ENCODE measurements at regions not wholly inside any gene's neighbourhood (a gene's known extent, or its start where the extent isn't known, plus 50 kb on each side); places are given as distances from the start of the nearest gene placed in this dataset.

- POLR2A ChIA-PET = no interaction called here
- ATAC-seq (no peak), DNase-seq (no peak)
- H3K36me3 Mint-ChIP-seq (ENCODE audit: low read depth) = no peaks in the 10 kb centered on the region
- CTCF ChIA-PET = no interaction called here
- no peaks in the 10 kb centered on the region for H3K27me3 Mint-ChIP-seq (ENCODE audit: low read depth)
- H3K9me3 Mint-ChIP-seq (ENCODE audit: insufficient read depth) = no peaks in the 10 kb centered on the region
- H3K4me3 Mint-ChIP-seq = no peak overlapping the region
- H3K27ac Mint-ChIP-seq = no peak overlapping the region
- H3K4me1 Mint-ChIP-seq (ENCODE audit: low read depth) = no peaks in the 10 kb centered on the region
Observed at GRCh38 chr9:73541923-73542322, 390.3 kb downstream of the ANXA1 start.

GRCh38 chr9:73543727-73544126 lies 392.1 kb downstream of the ANXA1 start:
- Mint-ChIP-seq H3K4me1 (ENCODE audit: low read depth) (no peaks in the 10 kb centered on the region), H3K9me3 (ENCODE audit: insufficient read depth) (no peaks in the 10 kb centered on the region), H3K4me3 (no peak overlapping the region), H3K27me3 (ENCODE audit: low read depth) (no peaks in the 10 kb centered on the region), H3K27ac (no peak overlapping the region), H3K36me3 (ENCODE audit: low read depth) (no peaks in the 10 kb centered on the region)
- DNase-seq = no peak
- POLR2A ChIA-PET = no interaction called here
- ATAC-seq = no peak
- CTCF ChIA-PET = no interaction called here

- CTCF ChIA-PET = no interaction called here
- no peak overlapping the region for H3K4me3 Mint-ChIP-seq
Observed at GRCh38 chr9:73548201-73548600, 396.5 kb downstream of the ANXA1 start.

GRCh38 chr9:73549991-73550390 lies 398.3 kb downstream of the ANXA1 start:
- H3K4me3 Mint-ChIP-seq = no peak overlapping the region
- H3K27ac Mint-ChIP-seq = no peak overlapping the region
- H3K27me3 Mint-ChIP-seq (ENCODE audit: low read depth) = no peaks in the 10 kb centered on the region
- no peaks in the 10 kb centered on the region for H3K9me3 Mint-ChIP-seq (ENCODE audit: insufficient read depth)
- DNase-seq (no peak), ATAC-seq (no peak)
- no peaks in the 10 kb centered on the region for H3K36me3 Mint-ChIP-seq (ENCODE audit: low read depth)
- no peaks in the 10 kb centered on the region for H3K4me1 Mint-ChIP-seq (ENCODE audit: low read depth)
- ChIA-PET CTCF (no interaction called here), POLR2A (no interaction called here)

More at GRCh38 chr9:73548201-73548600, 396.5 kb downstream of the ANXA1 start:
- Mint-ChIP-seq H3K36me3 (ENCODE audit: low read depth) (no peaks in the 10 kb centered on the region), H3K4me1 (ENCODE audit: low read depth) (no peaks in the 10 kb centered on the region), H3K27me3 (ENCODE audit: low read depth) (no peaks in the 10 kb centered on the region), H3K9me3 (ENCODE audit: insufficient read depth) (no peaks in the 10 kb centered on the region), H3K27ac (no peak overlapping the region)
- POLR2A ChIA-PET = no interaction called here
- DNase-seq = no peak
- ATAC-seq = no peak

GRCh38 chr9:73553295-73553694 lies 401.6 kb downstream of the ANXA1 start:
- ChIA-PET CTCF (no interaction called here), POLR2A (no interaction called here)
- Mint-ChIP-seq H3K36me3 (ENCODE audit: low read depth) (no peaks in the 10 kb centered on the region), H3K9me3 (ENCODE audit: insufficient read depth) (no peaks in the 10 kb centered on the region), H3K4me1 (ENCODE audit: low read depth) (no peaks in the 10 kb centered on the region), H3K27ac (no peak overlapping the region), H3K27me3 (ENCODE audit: low read depth) (no peaks in the 10 kb centered on the region), H3K4me3 (no peak overlapping the region)
- DNase-seq = no peak
- ATAC-seq = no peak

GRCh38 chr9:73558471-73558870 lies 406.8 kb downstream of the ANXA1 start:
- Mint-ChIP-seq H3K4me1 (ENCODE audit: low read depth) (no peaks in the 10 kb centered on the region), H3K4me3 (no peak overlapping the region), H3K27me3 (ENCODE audit: low read depth) (no peaks in the 10 kb centered on the region), H3K27ac (no peak overlapping the region), H3K36me3 (ENCODE audit: low read depth) (no peaks in the 10 kb centered on the region), H3K9me3 (ENCODE audit: insufficient read depth) (no peaks in the 10 kb centered on the region)
- DNase-seq (no peak), ATAC-seq (no peak)
- CTCF ChIA-PET = no interaction called here
- POLR2A ChIA-PET = no interaction called here

DNA sequence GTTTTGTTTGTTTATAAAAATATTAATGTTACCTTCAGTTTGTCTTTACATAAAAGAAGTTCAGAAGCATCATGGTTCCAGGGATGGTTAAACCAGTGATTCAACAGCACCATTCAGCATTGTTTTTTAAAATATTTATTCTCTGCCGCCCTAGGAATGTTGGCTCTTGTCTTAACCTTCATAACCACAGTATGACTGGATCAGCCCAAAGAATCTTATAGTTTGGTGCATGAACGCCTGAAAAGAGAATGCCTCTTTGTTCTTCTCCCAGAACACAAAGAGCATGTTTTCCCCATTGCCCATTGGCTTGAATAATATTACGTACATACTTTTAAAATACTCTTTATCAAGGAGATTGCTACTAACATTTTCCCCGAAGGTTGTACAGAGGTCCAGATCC lies 413.4 kb downstream of the ANXA1 start:
- POLR2A ChIA-PET = no interaction called here
- no peaks in the 10 kb centered on the region for H3K9me3 Mint-ChIP-seq (ENCODE audit: insufficient read depth)
- no peak overlapping the region for H3K4me3 Mint-ChIP-seq
- DNase-seq = no peak
- H3K4me1 Mint-ChIP-seq (ENCODE audit: low read depth) = no peaks in the 10 kb centered on the region
- no peak overlapping the region for H3K27ac Mint-ChIP-seq
- CTCF ChIA-PET = no interaction called here
- ATAC-seq = no peak
- H3K36me3 Mint-ChIP-seq (ENCODE audit: low read depth) = no peaks in the 10 kb centered on the region
- no peaks in the 10 kb centered on the region for H3K27me3 Mint-ChIP-seq (ENCODE audit: low read depth)

- ChIA-PET POLR2A (no interaction called here), CTCF (no interaction called here)
- Mint-ChIP-seq H3K27me3 (ENCODE audit: low read depth) (no peaks in the 10 kb centered on the region), H3K4me1 (ENCODE audit: low read depth) (no peaks in the 10 kb centered on the region), H3K27ac (no peak overlapping the region), H3K4me3 (no peak overlapping the region), H3K36me3 (ENCODE audit: low read depth) (no peaks in the 10 kb centered on the region), H3K9me3 (ENCODE audit: insufficient read depth) (no peaks in the 10 kb centered on the region)
- no peak for DNase-seq
- ATAC-seq = no peak
Observed at GRCh38 chr9:73565833-73566465, 414.3 kb downstream of the ANXA1 start.

DNA sequence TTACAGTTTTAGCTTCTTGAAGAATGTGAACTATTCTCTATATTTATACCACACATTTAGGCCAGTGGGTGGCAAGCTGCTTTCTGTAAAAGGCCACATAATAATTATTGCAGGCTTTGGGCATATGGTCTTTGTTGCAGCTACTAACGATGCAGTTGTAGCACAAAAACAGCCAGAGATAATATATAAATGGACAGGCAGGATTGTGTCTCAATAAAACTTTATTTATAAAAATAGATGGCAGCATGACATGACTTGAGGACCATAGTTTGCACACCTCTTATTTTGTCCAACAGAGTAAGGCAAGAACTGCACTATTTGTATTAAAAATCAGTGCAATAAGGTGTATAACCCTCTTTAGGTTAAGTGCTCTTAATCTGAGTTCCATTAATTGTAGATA lies 415.0 kb downstream of the ANXA1 start:
- Mint-ChIP-seq H3K4me1 (ENCODE audit: low read depth) (no peaks in the 10 kb centered on the region), H3K4me3 (no peak overlapping the region), H3K27ac (no peak overlapping the region), H3K9me3 (ENCODE audit: insufficient read depth) (no peaks in the 10 kb centered on the region), H3K27me3 (ENCODE audit: low read depth) (no peaks in the 10 kb centered on the region), H3K36me3 (ENCODE audit: low read depth) (no peaks in the 10 kb centered on the region)
- DNase-seq (no peak), ATAC-seq (no peak)
- ChIA-PET POLR2A (no interaction called here), CTCF (no interaction called here)

DNA sequence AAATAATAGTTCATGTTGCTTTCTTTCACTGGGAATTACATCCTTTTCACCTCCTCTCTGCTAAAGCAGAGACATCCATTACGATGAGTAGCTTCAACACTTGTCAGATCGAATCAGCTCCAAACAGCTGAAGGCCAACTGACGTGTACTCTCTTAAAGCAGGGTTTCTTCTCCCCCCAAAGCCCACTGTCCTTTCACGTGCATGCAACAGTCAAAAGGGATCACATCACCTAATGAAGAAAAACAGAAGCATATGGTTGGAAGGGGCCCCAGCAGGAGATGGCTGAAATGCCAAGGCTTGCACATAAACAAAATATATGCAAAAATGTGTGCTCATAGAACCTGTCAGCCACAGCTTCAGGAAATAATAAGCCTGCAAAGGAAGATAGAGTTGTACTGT lies 421.6 kb downstream of the ANXA1 start:
- no peak overlapping the region for H3K4me3 Mint-ChIP-seq
- no peak for DNase-seq
- ATAC-seq = no peak
- H3K27me3 Mint-ChIP-seq (ENCODE audit: low read depth) = no peaks in the 10 kb centered on the region
- H3K9me3 Mint-ChIP-seq (ENCODE audit: insufficient read depth) = no peaks in the 10 kb centered on the region
- POLR2A ChIA-PET = no interaction called here
- CTCF ChIA-PET = no interaction called here
- H3K4me1 Mint-ChIP-seq (ENCODE audit: low read depth) = no peaks in the 10 kb centered on the region
- H3K36me3 Mint-ChIP-seq (ENCODE audit: low read depth) = no peaks in the 10 kb centered on the region
- H3K27ac Mint-ChIP-seq = no peak overlapping the region

DNA sequence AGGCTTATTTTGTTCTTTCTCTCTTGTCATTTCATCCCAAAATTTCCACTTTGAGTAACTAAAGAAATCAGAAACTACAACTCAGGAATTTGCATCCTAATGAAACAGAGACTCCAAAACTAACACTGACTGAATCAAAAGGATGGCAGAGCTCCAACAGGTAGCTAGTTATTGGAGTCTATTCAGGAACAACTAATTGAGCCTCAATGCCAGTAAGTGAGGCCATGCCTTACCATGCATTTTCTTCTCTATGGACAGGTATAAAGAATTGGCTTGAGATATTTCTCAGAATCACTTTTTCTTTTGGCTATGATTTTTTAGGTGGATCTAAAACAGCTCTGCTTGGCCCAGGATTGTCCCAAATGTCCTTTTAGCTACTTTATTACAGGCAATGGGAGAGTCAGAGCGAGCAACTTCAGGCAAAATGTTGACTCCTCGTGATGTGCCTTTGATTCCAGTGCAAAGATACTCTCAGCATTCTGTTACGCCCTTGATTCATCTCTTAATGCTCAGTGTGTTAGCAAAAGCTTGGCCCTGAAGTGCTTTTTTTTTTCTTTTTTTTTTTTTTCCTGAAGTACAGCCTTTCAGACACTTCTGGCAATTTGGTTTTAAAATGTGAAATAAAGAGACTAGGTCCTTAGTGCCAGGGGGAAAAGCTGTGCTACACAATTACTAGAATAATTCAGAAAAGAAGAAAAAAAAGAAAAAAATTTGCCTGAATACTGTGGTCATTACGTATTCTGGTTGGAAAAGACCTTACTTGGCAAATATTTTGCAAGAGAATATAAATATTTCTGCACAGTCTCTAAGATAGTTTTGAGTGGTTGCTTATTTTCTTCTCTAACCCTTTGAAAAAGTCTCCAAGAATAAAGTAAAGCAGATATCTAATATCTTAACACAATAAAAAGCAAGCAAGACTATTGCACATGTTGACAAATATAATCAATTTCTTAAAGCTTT lies 423.7 kb downstream of the ANXA1 start:
- H3K9me3 Mint-ChIP-seq (ENCODE audit: insufficient read depth) = no peaks in the 10 kb centered on the region
- H3K27ac Mint-ChIP-seq = no peak overlapping the region
- no peaks in the 10 kb centered on the region for H3K36me3 Mint-ChIP-seq (ENCODE audit: low read depth)
- ATAC-seq = no peak
- H3K27me3 Mint-ChIP-seq (ENCODE audit: low read depth) = no peaks in the 10 kb centered on the region
- H3K4me1 Mint-ChIP-seq (ENCODE audit: low read depth) = no peaks in the 10 kb centered on the region
- no peak for DNase-seq
- ChIA-PET POLR2A (no interaction called here), CTCF (no interaction called here)
- no peak overlapping the region for H3K4me3 Mint-ChIP-seq

DNA sequence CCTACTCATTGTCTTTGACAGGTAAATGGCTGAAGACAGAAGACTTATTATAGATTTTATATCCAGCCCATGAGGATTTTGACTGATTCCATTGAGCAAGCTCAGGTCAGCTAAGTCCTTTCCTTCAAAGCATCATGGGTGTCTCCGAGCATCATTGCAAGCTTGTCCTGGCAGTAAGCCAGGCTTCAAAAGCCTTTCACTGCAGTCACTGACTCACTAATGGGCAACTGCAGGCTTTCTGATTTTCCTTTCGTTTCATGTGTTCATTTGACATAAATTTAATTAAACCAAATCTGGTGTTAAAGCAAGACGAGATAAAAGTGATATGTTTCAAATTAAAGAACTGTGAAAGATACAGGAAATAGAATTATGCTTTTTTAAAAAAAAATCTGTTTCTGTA lies 426.2 kb downstream of the ANXA1 start:
- ATAC-seq = no peak

DNA sequence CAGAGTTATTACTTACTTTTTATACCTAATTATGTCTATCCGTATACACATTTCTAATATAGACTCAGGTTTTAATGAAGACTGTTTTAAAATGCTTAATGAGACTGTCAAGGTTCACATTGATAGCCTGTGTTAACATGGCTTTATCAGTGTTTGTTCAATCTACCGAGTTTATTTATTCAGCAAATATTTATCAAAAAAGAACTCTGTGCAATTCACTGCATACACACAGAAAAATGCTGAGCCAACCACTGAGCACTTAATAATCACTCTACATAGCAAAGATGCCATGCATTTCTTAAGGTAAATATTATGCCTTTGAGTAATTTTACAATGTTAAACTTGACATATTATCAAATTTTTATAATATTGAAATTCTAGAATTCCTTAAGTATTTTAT lies 428.2 kb downstream of the ANXA1 start:
- DNase-seq (no peak), ATAC-seq (no peak)
- Mint-ChIP-seq H3K4me1 (ENCODE audit: low read depth) (no peaks in the 10 kb centered on the region), H3K27me3 (ENCODE audit: low read depth) (no peaks in the 10 kb centered on the region), H3K4me3 (no peak overlapping the region), H3K36me3 (ENCODE audit: low read depth) (no peaks in the 10 kb centered on the region), H3K9me3 (ENCODE audit: insufficient read depth) (no peaks in the 10 kb centered on the region), H3K27ac (no peak overlapping the region)
- ChIA-PET CTCF (no interaction called here), POLR2A (no interaction called here)

More for the DNA sequence above, 426.2 kb downstream of the ANXA1 start:
- DNase-seq = no peak
- Mint-ChIP-seq H3K36me3 (ENCODE audit: low read depth) (no peaks in the 10 kb centered on the region), H3K27me3 (ENCODE audit: low read depth) (no peaks in the 10 kb centered on the region), H3K27ac (no peak overlapping the region), H3K4me3 (no peak overlapping the region), H3K9me3 (ENCODE audit: insufficient read depth) (no peaks in the 10 kb centered on the region), H3K4me1 (ENCODE audit: low read depth) (no peaks in the 10 kb centered on the region)
- ChIA-PET CTCF (no interaction called here), POLR2A (no interaction called here)
